ENCODE measurements at regions not wholly inside any gene's neighbourhood (a gene's known extent, or its start where the extent isn't known, plus 50 kb on each side); places are given as distances from the start of the nearest gene placed in this dataset.

DNA sequence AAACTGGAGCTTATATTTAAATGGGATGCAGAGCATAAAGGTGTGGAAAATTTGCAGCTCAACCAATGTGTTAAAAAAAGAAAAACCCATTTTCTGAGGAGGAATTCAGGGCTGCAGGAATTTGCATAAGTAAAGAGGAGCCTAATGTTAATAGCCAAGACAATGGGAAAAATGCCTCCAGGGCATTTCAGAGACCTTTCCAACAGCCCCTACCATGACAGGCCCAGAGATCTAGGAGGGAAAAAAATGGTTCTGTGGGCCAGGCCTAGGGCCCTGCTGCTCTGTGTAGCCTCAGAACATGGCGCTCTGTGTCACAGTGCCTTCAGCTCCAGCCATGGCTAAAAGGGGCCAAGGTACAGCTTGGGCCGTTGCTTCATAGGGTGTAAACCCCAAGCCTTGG, 719.7 kb upstream of the ACVR2A start:
- Histone ChIP-seq H3K27me3 (ENCODE audit: insufficient read depth, poor library complexity, severe bottlenecking) (no peaks in the 10 kb centered on the region), H3K4me3 (replicated peaks; ENCODE audit: insufficient read depth, low read length) (no peak overlapping the region), H3K27ac (replicated peaks) (no peak overlapping the region)
- DNase-seq (ENCODE audit: low read depth in 1 of 2, low spot score in 1 of 2), result no peak
- TF ChIP-seq, protein P1, sequence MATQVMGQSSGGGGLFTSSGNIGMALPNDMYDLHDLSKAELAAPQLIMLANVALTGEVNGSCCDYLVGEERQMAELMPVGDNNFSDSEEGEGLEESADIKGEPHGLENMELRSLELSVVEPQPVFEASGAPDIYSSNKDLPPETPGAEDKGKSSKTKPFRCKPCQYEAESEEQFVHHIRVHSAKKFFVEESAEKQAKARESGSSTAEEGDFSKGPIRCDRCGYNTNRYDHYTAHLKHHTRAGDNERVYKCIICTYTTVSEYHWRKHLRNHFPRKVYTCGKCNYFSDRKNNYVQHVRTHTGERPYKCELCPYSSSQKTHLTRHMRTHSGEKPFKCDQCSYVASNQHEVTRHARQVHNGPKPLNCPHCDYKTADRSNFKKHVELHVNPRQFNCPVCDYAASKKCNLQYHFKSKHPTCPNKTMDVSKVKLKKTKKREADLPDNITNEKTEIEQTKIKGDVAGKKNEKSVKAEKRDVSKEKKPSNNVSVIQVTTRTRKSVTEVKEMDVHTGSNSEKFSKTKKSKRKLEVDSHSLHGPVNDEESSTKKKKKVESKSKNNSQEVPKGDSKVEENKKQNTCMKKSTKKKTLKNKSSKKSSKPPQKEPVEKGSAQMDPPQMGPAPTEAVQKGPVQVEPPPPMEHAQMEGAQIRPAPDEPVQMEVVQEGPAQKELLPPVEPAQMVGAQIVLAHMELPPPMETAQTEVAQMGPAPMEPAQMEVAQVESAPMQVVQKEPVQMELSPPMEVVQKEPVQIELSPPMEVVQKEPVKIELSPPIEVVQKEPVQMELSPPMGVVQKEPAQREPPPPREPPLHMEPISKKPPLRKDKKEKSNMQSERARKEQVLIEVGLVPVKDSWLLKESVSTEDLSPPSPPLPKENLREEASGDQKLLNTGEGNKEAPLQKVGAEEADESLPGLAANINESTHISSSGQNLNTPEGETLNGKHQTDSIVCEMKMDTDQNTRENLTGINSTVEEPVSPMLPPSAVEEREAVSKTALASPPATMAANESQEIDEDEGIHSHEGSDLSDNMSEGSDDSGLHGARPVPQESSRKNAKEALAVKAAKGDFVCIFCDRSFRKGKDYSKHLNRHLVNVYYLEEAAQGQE (IDR thresholded peaks at IDR 0.05; ENCODE audit: insufficient replicate concordance, low read depth), result no peak
- TF ChIP-seq, protein P2, sequence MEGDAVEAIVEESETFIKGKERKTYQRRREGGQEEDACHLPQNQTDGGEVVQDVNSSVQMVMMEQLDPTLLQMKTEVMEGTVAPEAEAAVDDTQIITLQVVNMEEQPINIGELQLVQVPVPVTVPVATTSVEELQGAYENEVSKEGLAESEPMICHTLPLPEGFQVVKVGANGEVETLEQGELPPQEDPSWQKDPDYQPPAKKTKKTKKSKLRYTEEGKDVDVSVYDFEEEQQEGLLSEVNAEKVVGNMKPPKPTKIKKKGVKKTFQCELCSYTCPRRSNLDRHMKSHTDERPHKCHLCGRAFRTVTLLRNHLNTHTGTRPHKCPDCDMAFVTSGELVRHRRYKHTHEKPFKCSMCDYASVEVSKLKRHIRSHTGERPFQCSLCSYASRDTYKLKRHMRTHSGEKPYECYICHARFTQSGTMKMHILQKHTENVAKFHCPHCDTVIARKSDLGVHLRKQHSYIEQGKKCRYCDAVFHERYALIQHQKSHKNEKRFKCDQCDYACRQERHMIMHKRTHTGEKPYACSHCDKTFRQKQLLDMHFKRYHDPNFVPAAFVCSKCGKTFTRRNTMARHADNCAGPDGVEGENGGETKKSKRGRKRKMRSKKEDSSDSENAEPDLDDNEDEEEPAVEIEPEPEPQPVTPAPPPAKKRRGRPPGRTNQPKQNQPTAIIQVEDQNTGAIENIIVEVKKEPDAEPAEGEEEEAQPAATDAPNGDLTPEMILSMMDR (IDR thresholded peaks at IDR 0.05; ENCODE audit: insufficient read depth, low read length), result no peak
- TF ChIP-seq POLR2AphosphoS5 (IDR thresholded peaks at IDR 0.05; ENCODE audit: low read depth), result no peak
- TF ChIP-seq GABPA (IDR thresholded peaks at IDR 0.05; ENCODE audit: low read depth), result no peak
- no peak for TF ChIP-seq SPI1 (IDR thresholded peaks at IDR 0.05; ENCODE audit: borderline replicate concordance, low read depth)

DNA sequence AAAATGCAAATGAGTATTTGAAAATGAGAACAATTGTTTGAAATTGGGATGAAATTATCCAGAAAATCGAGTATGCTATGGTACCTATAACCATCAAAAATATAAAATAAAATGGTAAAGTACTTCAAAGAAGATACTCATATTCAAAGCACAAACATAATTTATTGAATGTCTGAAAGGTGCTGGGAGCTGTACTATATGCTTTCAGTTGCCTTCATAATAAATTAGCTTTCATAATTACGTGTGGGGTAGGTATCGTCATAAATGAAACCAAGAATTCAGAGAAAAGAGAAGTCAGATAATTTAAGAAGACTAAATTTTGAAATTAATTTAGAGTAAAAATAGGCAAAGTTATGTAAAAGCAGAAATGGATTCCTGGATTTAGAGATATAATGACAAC, 721.9 kb upstream of the ACVR2A start:
- no peak for DNase-seq (ENCODE audit: low read depth in 1 of 2, low spot score in 1 of 2)
- Histone ChIP-seq H3K4me3 (replicated peaks; ENCODE audit: insufficient read depth, low read length) (no peak overlapping the region), H3K27me3 (ENCODE audit: insufficient read depth, poor library complexity, severe bottlenecking) (no peaks in the 10 kb centered on the region), H3K27ac (replicated peaks) (no peak overlapping the region)
- TF ChIP-seq POLR2AphosphoS5 (IDR thresholded peaks at IDR 0.05; ENCODE audit: low read depth) (no peak), GABPA (IDR thresholded peaks at IDR 0.05; ENCODE audit: low read depth) (no peak), SPI1 (IDR thresholded peaks at IDR 0.05; ENCODE audit: borderline replicate concordance, low read depth) (no peak)
- TF ChIP-seq, protein P1 (IDR thresholded peaks at IDR 0.05; ENCODE audit: insufficient replicate concordance, low read depth), result no peak
- TF ChIP-seq, protein P2 (IDR thresholded peaks at IDR 0.05; ENCODE audit: insufficient read depth, low read length), result no peak

DNA sequence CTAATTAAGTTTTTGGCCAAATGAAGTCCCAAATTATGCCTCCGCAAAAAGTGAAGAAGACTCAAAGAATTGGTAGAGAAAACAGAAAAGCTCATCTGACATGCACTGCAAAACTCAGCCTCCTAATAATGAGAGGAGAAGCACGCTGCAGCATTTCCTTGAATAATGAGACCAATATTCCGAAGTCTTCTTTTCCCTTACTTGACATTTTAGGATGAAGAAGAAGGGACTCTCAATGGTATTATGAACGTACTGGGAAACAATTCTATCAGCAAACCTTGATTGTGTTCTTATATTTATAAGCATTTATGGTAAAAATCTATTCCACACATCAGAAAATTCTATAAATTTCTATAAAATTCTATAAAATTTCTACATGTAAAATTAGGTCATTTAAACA, 733.9 kb upstream of the ACVR2A start:
- Histone ChIP-seq H3K4me3 (replicated peaks; ENCODE audit: insufficient read depth, low read length) (no peak overlapping the region), H3K27ac (replicated peaks) (no peak overlapping the region), H3K27me3 (ENCODE audit: insufficient read depth, poor library complexity, severe bottlenecking) (no peaks in the 10 kb centered on the region)
- no peak for DNase-seq (ENCODE audit: low read depth in 1 of 2, low spot score in 1 of 2)
- no peak for TF ChIP-seq POLR2AphosphoS5 (IDR thresholded peaks at IDR 0.05; ENCODE audit: low read depth)
- TF ChIP-seq, protein P2 (IDR thresholded peaks at IDR 0.05; ENCODE audit: insufficient read depth, low read length), result no peak
- TF ChIP-seq GABPA (IDR thresholded peaks at IDR 0.05; ENCODE audit: low read depth), result no peak
- TF ChIP-seq SPI1 (IDR thresholded peaks at IDR 0.05; ENCODE audit: borderline replicate concordance, low read depth), result no peak
- TF ChIP-seq, protein P1 (IDR thresholded peaks at IDR 0.05; ENCODE audit: insufficient replicate concordance, low read depth), result no peak

Data from HL-60 (cell line).